CD14-positive monocyte (primary cell): ENCODE measurements at regions not wholly inside any gene's neighbourhood (a gene's known extent, or its start where the extent isn't known, plus 50 kb on each side); places are given as distances from the start of the nearest gene placed in this dataset.

Experiments used
- DNase-seq, 3 donors: peaks; one replicate each; pipeline ENCODE4 v3.0.0-alpha.2; 2011 to 2022
- H2AFZ ChIP-seq: 2 replicates; pipeline ENCODE4 v1.6.0; 2012; ENCODE audit warnings: mild to moderate bottlenecking, low read depth, low read length, inconsistent platforms; ENCODE audit not compliant: insufficient read depth, poor library complexity, severe bottlenecking
- H3K27ac ChIP-seq, 2 donors: 1 replicate in 1 of 2; 2 replicates in 1 of 2; pipeline ENCODE4 v1.5.1; 2012 to 2013; ENCODE audit warnings: low read length in 2 of 2, control low read depth in 1 of 2, inconsistent platforms in 1 of 2, low read depth in 1 of 2, mild to moderate bottlenecking in 1 of 2
- H3K27me3 ChIP-seq, 2 donors: one replicate each; pipeline versions ENCODE4 v1.6.0 to v1.6.1; 2011 to 2013; ENCODE audit warnings: low read length in 2 of 2; ENCODE audit not compliant: control insufficient read depth in 2 of 2, insufficient read depth in 2 of 2
- H3K36me3 ChIP-seq, 2 donors: replicated peaks in 1 of 2; 1 replicate in 1 of 2; 2 replicates in 1 of 2; pipeline versions ENCODE4 v1.5.1 to v1.6.1; 2012 to 2013; ENCODE audit warnings: low read length in 2 of 2, control low read depth in 1 of 2, inconsistent platforms in 1 of 2, mild to moderate bottlenecking in 1 of 2; ENCODE audit not compliant: insufficient read depth in 2 of 2, control insufficient read depth in 1 of 2
- H3K4me1 ChIP-seq, 2 donors: 1 replicate in 1 of 2; 2 replicates in 1 of 2; pipeline versions ENCODE4 v1.5.1 to v1.6.1; 2012 to 2013; ENCODE audit warnings: low read length in 2 of 2, control low read depth in 1 of 2, inconsistent platforms in 1 of 2, mild to moderate bottlenecking in 1 of 2, moderate library complexity in 1 of 2; ENCODE audit not compliant: insufficient read depth in 2 of 2, control insufficient read depth in 1 of 2
- H3K4me2 ChIP-seq: replicated peaks from 2 replicates; pipeline ENCODE3; 2012; ENCODE audit warnings: low read length, moderate library complexity, mild to moderate bottlenecking; ENCODE audit not compliant: poor library complexity, severe bottlenecking; ENCODE audit errors: extremely low read depth
- H3K4me3 ChIP-seq, 3 experiments: fragments of 200-600 bp in 1 of 3; sonication (generic) in 1 of 3; replicated peaks in 1 of 3; 1 replicate in 2 of 3; 2 replicates in 1 of 3; pipeline ENCODE4 v1.5.1; 2011 to 2013; ENCODE audit warnings: low read length in 3 of 3, mild to moderate bottlenecking in 3 of 3, control low read depth in 2 of 3, low read depth in 2 of 3, inconsistent platforms in 1 of 3, moderate library complexity in 1 of 3
- H3K79me2 ChIP-seq: 2 replicates; pipeline ENCODE4 v1.6.0; 2012; ENCODE audit warnings: mild to moderate bottlenecking, control low read depth, inconsistent platforms, low read length, moderate library complexity; ENCODE audit not compliant: insufficient read depth
- H3K9ac ChIP-seq: 2 replicates; pipeline ENCODE4 v1.6.0; 2017; ENCODE audit warnings: low read length, mild to moderate bottlenecking; ENCODE audit not compliant: insufficient read depth, poor library complexity, severe bottlenecking
- H3K9me3 ChIP-seq, 2 donors: replicated peaks in 1 of 2; 1 replicate in 1 of 2; 2 replicates in 1 of 2; pipeline versions ENCODE4 v1.5.1 to v1.6.1; 2012 to 2013; ENCODE audit warnings: low read length in 2 of 2, control low read depth in 1 of 2; ENCODE audit not compliant: control insufficient read depth in 1 of 2, insufficient read depth in 1 of 2
- H4K20me1 ChIP-seq: 2 replicates; pipeline ENCODE4 v1.6.0; 2012; ENCODE audit warnings: mild to moderate bottlenecking, low read length, control low read depth, moderate library complexity; ENCODE audit not compliant: insufficient read depth
- H3K27ac Mint-ChIP-seq, 7 donors: one replicate each; pipeline ENCODE4 v1.8.0; 2020; ENCODE audit warnings: mild to moderate bottlenecking in 7 of 7, mixed read lengths in 7 of 7, moderate library complexity in 6 of 7, inconsistent platforms in 2 of 7
- H3K27me3 Mint-ChIP-seq, 3 donors: one replicate each; pipeline ENCODE4 v1.8.0; 2021 to 2022; ENCODE audit warnings: low read depth in 3 of 3, mild to moderate bottlenecking in 3 of 3, mixed read lengths in 3 of 3, moderate library complexity in 3 of 3, inconsistent platforms in 1 of 3
- H3K36me3 Mint-ChIP-seq, 2 donors: one replicate each; pipeline ENCODE4 v1.8.0; 2020; ENCODE audit warnings: mixed read lengths in 2 of 2, inconsistent platforms in 1 of 2, mild to moderate bottlenecking in 1 of 2
- H3K4me1 Mint-ChIP-seq: one replicate; pipeline ENCODE4 v1.8.0; 2020; ENCODE audit warnings: mild to moderate bottlenecking, mixed read lengths
- H3K4me3 Mint-ChIP-seq, 2 donors: one replicate each; pipeline ENCODE4 v1.8.0; 2020; ENCODE audit warnings: mild to moderate bottlenecking in 2 of 2, mixed read lengths in 2 of 2, moderate library complexity in 1 of 2
- H3K9me3 Mint-ChIP-seq, 7 donors: one replicate each; pipeline ENCODE4 v1.8.0; 2020 to 2022; ENCODE audit warnings: mixed read lengths in 7 of 7, mild to moderate bottlenecking in 6 of 7, moderate library complexity in 6 of 7, inconsistent platforms in 2 of 7
- CTCF ChIP-seq: fragments of 200-600 bp; IDR thresholded peaks from one replicate; pipeline ENCODE4 v1.8.0; 2022; ENCODE audit warnings: antibody characterized with exemption, mild to moderate bottlenecking
- WGBS: methylation state at CpG from one replicate; pipeline ENCODE4 v1.1.5; 2013; ENCODE audit warnings: missing lambda C conversion rate; ENCODE audit not compliant: insufficient coverage; 5-methylcytosine and 5-hydroxymethylcytosine counted together
- intact Hi-C, 2 donors: fragments of 100-400 bp; cut with micrococcal nuclease; formaldehyde crosslinking; loops; one replicate each; pipeline versions ENCODE4 v1.15.0 to v1.15.1; 2023

GRCh38 chr2:43033466-43034241 is 192.8 kb downstream of the ZFP36L2 start:
- 99% methylated on average over 9 of the region's 13 CpGs for WGBS

GRCh38 chr2:43033016-43033270 is 193.5 kb downstream of the ZFP36L2 start:
- no peak overlapping the region for H3K9ac ChIP-seq
- H3K79me2 ChIP-seq: no peaks in the 10 kb centered on the region
- H3K36me3 ChIP-seq: no peaks in the 10 kb centered on the region
- H3K9me3 ChIP-seq: no peaks in the 10 kb centered on the region
- H2AFZ ChIP-seq: peak overlapping the region; percentile 64
- Mint-ChIP-seq H3K27me3 (peaks cover 1 to 2% (median 2%) of the 10 kb centered on the region in 3 donors), H3K36me3 (peaks cover 2 to 7% of the 10 kb centered on the region in 2 donors), H3K4me3 (peak overlapping the region in 1 of 2 donors; percentile 84), H3K27ac (no peak overlapping the region), H3K9me3 (no peaks in the 10 kb centered on the region), H3K4me1 (peaks cover 24% of the 10 kb centered on the region)
- 92% methylated on average over 4 of the region's 7 CpGs for WGBS
- no peak for TF ChIP-seq CTCF
- H3K4me2 ChIP-seq: no peak overlapping the region
- H3K4me3 ChIP-seq: no peak overlapping the region
- intact Hi-C loops: no loop called here
- no peaks in the 10 kb centered on the region for H4K20me1 ChIP-seq
- H3K27me3 ChIP-seq: no peaks in the 10 kb centered on the region
- no peak overlapping the region for H3K27ac ChIP-seq
- DNase-seq: no peak
- peaks cover 15% of the 10 kb centered on the region in 2 donors for H3K4me1 ChIP-seq

More at GRCh38 chr2:43033466-43034241, 192.8 kb downstream of the ZFP36L2 start:
- Mint-ChIP-seq H3K27ac (no peak overlapping the region), H3K4me3 (no peak overlapping the region), H3K36me3 (peaks cover 0 to 7% of the 10 kb centered on the region in 2 donors), H3K9me3 (no peaks in the 10 kb centered on the region), H3K27me3 (peaks cover 1 to 2% (median 2%) of the 10 kb centered on the region in 3 donors), H3K4me1 (peaks cover 17% of the 10 kb centered on the region)
- intact Hi-C loops: no loop called here
- H2AFZ ChIP-seq: no peak overlapping the region
- H3K27ac ChIP-seq: no peak overlapping the region
- H3K4me2 ChIP-seq: no peak overlapping the region
- H3K79me2 ChIP-seq: no peaks in the 10 kb centered on the region
- DNase-seq: no peak
- no peak for TF ChIP-seq CTCF
- H3K9ac ChIP-seq: no peak overlapping the region
- no peaks in the 10 kb centered on the region for H3K27me3 ChIP-seq
- no peak overlapping the region for H3K4me3 ChIP-seq
- peaks cover 8 to 12% of the 10 kb centered on the region in 2 donors for H3K4me1 ChIP-seq
- no peaks in the 10 kb centered on the region for H4K20me1 ChIP-seq
- H3K36me3 ChIP-seq: no peaks in the 10 kb centered on the region
- no peaks in the 10 kb centered on the region for H3K9me3 ChIP-seq
